T-helper 2 cell treated with Interferon-gamma antibody and Interleukin-4, amounts not matched to agents 5 μg/mL and 100 μg/mL, for 36 hours (primary cell): ENCODE measurements at regions not wholly inside any gene's neighbourhood (a gene's known extent, or its start where the extent isn't known, plus 50 kb on each side); places are given as distances from the start of the nearest gene placed in this dataset.
A peak's percentile ranks its signal among the peaks of the same experiment; 100 is the strongest.

Source experiments
- DNase-seq: peaks from one replicate; pipeline ENCODE4 v3.0.0; 2021; ENCODE audit warnings: low spot score
- H3K27ac Mint-ChIP-seq: one replicate; pipeline ENCODE4 v1.8.0; 2021; ENCODE audit warnings: mild to moderate bottlenecking, mixed read lengths
- H3K27me3 Mint-ChIP-seq: one replicate; pipeline ENCODE4 v1.8.0; 2021; ENCODE audit warnings: low read depth, mixed read lengths
- H3K36me3 Mint-ChIP-seq: one replicate; pipeline ENCODE4 v1.8.0; 2021; ENCODE audit warnings: low read depth, mixed read lengths
- H3K4me1 Mint-ChIP-seq: one replicate; pipeline ENCODE4 v1.8.0; 2021; ENCODE audit warnings: low read depth, mixed read lengths
- H3K4me3 Mint-ChIP-seq: one replicate; pipeline ENCODE4 v1.8.0; 2022; ENCODE audit warnings: mild to moderate bottlenecking, moderate library complexity, mixed read lengths
- H3K9me3 Mint-ChIP-seq: one replicate; pipeline ENCODE4 v1.8.0; 2021; ENCODE audit warnings: mixed read lengths

GRCh38 chr9:124199474-124199873 is 58.3 kb upstream of the NEK6 start:
- Mint-ChIP-seq H3K36me3 (peaks cover 14% of the 10 kb centered on the region), H3K27me3 (peaks cover 2% of the 10 kb centered on the region), H3K4me3 (no peak overlapping the region), H3K9me3 (peaks cover 24% of the 10 kb centered on the region), H3K4me1 (peaks cover 53% of the 10 kb centered on the region), H3K27ac (no peak overlapping the region)
- no peak for DNase-seq

DNA sequence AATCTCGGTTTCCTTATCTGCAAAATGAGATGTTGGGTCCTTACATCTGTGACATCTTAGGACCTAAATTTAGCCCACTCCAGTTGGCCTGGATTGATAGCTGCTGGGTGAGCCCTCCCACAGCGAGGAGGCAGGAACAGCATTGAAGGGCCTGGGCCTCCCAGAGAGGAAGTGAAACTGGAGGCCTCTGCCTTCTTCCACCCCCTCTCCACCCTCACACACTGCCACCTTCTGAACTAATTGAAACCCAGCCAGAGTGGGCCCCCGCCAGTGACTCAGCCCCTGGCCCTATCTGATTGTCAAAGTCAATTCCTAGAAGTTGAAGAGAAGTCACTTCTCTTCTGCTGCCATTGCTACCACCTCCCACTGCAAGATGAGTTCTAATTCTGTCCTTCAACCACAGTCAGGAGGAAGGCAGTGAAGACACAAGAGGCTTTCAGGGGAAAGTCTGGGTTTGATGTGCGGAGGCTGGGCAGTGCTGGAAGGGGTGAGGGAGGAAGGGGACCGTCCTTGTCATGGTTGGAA is 55.2 kb upstream of the NEK6 start:
- Mint-ChIP-seq H3K27ac (peak overlapping the region; percentile 96), H3K27me3 (no peaks in the 10 kb centered on the region), H3K4me3 (peak overlapping the region; percentile 83), H3K9me3 (peaks cover 4% of the 10 kb centered on the region), H3K4me1 (peaks cover 68% of the 10 kb centered on the region), H3K36me3 (peaks cover 15% of the 10 kb centered on the region)
- DNase-seq, result peak; percentile 95

DNA sequence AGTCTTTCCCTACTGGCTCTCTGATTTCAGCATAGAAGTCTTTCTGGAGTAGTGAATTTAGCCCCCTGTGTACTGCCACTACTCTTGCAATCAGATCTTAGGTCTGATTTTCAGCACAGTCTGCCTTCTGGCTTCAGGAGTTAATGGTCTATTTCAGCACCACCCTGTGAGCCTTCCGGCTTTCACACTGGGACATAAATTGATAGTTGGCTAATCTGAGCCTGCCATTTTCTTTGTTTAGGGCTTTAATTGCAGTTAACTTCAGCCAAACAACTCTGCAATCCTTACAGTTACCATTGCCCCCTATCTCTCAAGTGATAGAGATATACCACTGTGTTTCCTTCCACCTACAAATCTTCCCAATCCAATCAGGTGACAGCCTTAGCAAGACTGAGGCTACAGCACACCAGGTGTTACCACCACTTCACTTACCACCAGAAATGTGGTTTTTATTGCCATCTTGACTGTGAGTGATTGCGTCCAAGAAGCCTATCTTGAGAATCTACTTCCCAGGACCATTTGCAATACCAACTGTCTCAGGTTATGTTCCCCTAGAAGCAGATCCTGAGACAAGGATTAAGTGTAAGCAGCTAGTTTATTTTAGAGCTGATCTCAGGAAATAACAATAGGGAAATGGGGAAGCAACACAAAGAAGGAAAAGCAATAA is 51.9 kb upstream of the NEK6 start:
- Mint-ChIP-seq H3K36me3 (peaks cover 13% of the 10 kb centered on the region), H3K9me3 (peaks cover 6% of the 10 kb centered on the region), H3K27me3 (no peaks in the 10 kb centered on the region), H3K4me3 (no peak overlapping the region), H3K27ac (peak overlapping the region; percentile 5), H3K4me1 (peaks cover 74% of the 10 kb centered on the region)
- DNase-seq, result no peak

DNA sequence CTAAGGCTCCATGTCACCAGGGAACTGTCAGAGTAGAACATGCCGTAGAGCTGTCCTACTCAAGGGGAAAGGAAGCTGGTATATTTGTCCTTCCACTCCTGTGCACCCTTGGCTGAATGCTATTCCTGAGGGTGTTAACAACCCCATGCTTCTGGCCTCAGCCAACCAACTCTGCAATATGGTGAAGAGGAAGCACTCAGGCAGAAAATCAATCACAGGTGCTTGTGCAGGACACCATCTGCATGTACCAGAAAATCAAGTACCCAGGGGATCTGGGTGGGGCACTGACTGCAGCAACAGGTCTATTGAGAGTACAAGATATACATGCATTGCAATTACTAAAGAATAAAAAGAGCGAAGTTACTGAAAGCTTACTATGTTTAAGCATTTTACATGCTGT is 51.4 kb upstream of the NEK6 start:
- H3K27ac Mint-ChIP-seq, result no peak overlapping the region
- peaks cover 6% of the 10 kb centered on the region for H3K9me3 Mint-ChIP-seq
- no peaks in the 10 kb centered on the region for H3K27me3 Mint-ChIP-seq
- no peak for DNase-seq
- no peak overlapping the region for H3K4me3 Mint-ChIP-seq
- H3K4me1 Mint-ChIP-seq, result peaks cover 73% of the 10 kb centered on the region
- peaks cover 13% of the 10 kb centered on the region for H3K36me3 Mint-ChIP-seq
